Caco-2 (cell line): ENCODE measurements at regions not wholly inside any gene's neighbourhood (a gene's known extent, or its start where the extent isn't known, plus 50 kb on each side); places are given as distances from the start of the nearest gene placed in this dataset.

Experiments
- BruUV-seq: library from RNA; stranded (reverse); fragments of 400-500 nt; replicated peaks from 2 replicates; lab custom pipeline; 2021; lab: Mats Ljungman, UMichigan
- CTCF ChIA-PET: fragments of 300-600 bp; sonication (Branson Sonifier 250); formaldehyde crosslinking; loops from one replicate; lab custom pipeline; 2022; ENCODE audit warnings: antibody characterized with exemption; lab: Charles Lee
- POLR2A ChIA-PET: fragments of 300-600 bp; sonication (Branson Sonifier 250); formaldehyde crosslinking; loops from one replicate; lab custom pipeline; 2022; ENCODE audit warnings: antibody characterized with exemption; lab: Charles Lee
- DNase-seq, 2 experiments: peaks; one replicate each; pipeline versions ENCODE4 v3.0.0 to v3.0.0-alpha.2; 2020 to 2022
- H3K27me3 ChIP-seq: replicated peaks from 2 replicates; pipeline ENCODE4 v1.6.0; 2011; ENCODE audit warnings: low read length; ENCODE audit not compliant: control insufficient read depth, insufficient read depth
- H3K36me3 ChIP-seq: 2 replicates; pipeline ENCODE4 v1.5.1; 2011; ENCODE audit warnings: low read length; ENCODE audit not compliant: control insufficient read depth, insufficient read depth
- H3K4me1 ChIP-seq: fragments of 250-450 bp; sonication (Bioruptor Pico); 2 replicates; pipeline ENCODE4 v1.5.1; 2020; ENCODE audit warnings: mild to moderate bottlenecking
- H3K4me3 ChIP-seq: 2 replicates; pipeline ENCODE4 v1.5.1; 2011; ENCODE audit warnings: low read depth, mild to moderate bottlenecking, control low read depth, low read length
- H3K9me3 ChIP-seq: fragments of 250-450 bp; sonication (Bioruptor Pico); 2 replicates; pipeline ENCODE4 v1.5.1; 2020; ENCODE audit warnings: mild to moderate bottlenecking, moderate library complexity
- H3K27ac Mint-ChIP-seq: one replicate; pipeline ENCODE4 v1.8.0; 2022; ENCODE audit warnings: mixed read lengths; ENCODE audit not compliant: unreplicated experiment
- H3K27me3 Mint-ChIP-seq: one replicate; pipeline ENCODE4 v1.8.0; 2022; ENCODE audit warnings: mixed read lengths; ENCODE audit not compliant: insufficient read depth, unreplicated experiment
- H3K36me3 Mint-ChIP-seq: one replicate; pipeline ENCODE4 v1.8.0; 2022; ENCODE audit warnings: mild to moderate bottlenecking, mixed read lengths; ENCODE audit not compliant: insufficient read depth, unreplicated experiment
- H3K4me1 Mint-ChIP-seq: one replicate; pipeline ENCODE4 v1.8.0; 2022; ENCODE audit warnings: low read depth, mixed read lengths; ENCODE audit not compliant: unreplicated experiment
- H3K4me3 Mint-ChIP-seq: one replicate; pipeline ENCODE4 v1.8.0; 2022; ENCODE audit warnings: mild to moderate bottlenecking, moderate library complexity, mixed read lengths; ENCODE audit not compliant: unreplicated experiment
- H3K9me3 Mint-ChIP-seq: one replicate; pipeline ENCODE4 v1.8.0; 2022; ENCODE audit warnings: mixed read lengths; ENCODE audit not compliant: unreplicated experiment
- CTCF ChIP-seq, 2 experiments: fragments of 200-600 bp in 1 of 2; IDR thresholded peaks; 1 replicate in 1 of 2; 2 replicates in 1 of 2; pipeline versions ENCODE4 v1.5.1 to v1.8.0; 2011 to 2022; ENCODE audit warnings: antibody characterized with exemption in 1 of 2, control low read depth in 1 of 2, inconsistent platforms in 1 of 2, low read depth in 1 of 2, low read length in 1 of 2, mild to moderate bottlenecking in 1 of 2, moderate library complexity in 1 of 2; ENCODE audit not compliant: insufficient read depth in 1 of 2, severe bottlenecking in 1 of 2, unreplicated experiment in 1 of 2
- intact Hi-C: fragments of 100-400 bp; cut with micrococcal nuclease; formaldehyde crosslinking; loops from one replicate; pipeline ENCODE4 v1.10.0; 2022; ENCODE audit not compliant: unreplicated experiment

DNA sequence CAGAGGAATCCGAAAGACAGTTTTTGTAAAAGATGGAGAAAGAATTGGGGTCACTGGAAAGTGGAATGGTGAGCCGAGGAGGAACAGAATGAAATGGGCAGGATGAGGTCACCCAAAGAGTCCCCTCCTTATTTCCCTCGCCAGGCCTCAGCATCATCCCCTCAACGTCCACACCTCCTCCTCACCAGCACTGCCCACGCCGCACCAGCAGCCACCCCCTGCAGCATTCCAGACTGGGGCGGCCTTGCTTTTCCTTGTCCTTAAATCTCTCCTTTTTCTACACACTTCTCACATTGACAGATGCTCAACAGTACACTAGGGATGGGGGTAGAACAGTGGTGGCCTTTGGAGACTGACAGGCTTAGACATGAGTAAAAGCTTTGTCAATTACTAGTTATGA lies 363.1 kb upstream of the NOX3 start:
- no peaks in the 10 kb centered on the region for H3K9me3 ChIP-seq
- ChIA-PET POLR2A (no interaction called here), CTCF (no interaction called here)
- intact Hi-C loops: no loop called here
- H3K27me3 Mint-ChIP-seq: peaks cover 10% of the 10 kb centered on the region
- no peaks in the 10 kb centered on the region for H3K27me3 ChIP-seq
- no peaks in the 10 kb centered on the region for H3K4me1 ChIP-seq
- no peaks in the 10 kb centered on the region for H3K36me3 Mint-ChIP-seq
- TF ChIP-seq CTCF (IDR thresholded peaks at IDR 0.05; ENCODE audit: insufficient read depth in 1 of 2, low read depth in 1 of 2, low read length in 1 of 2, severe bottlenecking in 1 of 2, unreplicated experiment in 1 of 2): no peak
- no peak overlapping the region for H3K27ac Mint-ChIP-seq
- H3K36me3 ChIP-seq: no peaks in the 10 kb centered on the region
- BruUV-seq: no TSS peak
- DNase-seq: no peak
- H3K4me1 Mint-ChIP-seq: no peaks in the 10 kb centered on the region
- H3K9me3 Mint-ChIP-seq: peaks cover 11% of the 10 kb centered on the region
- no peak overlapping the region for H3K4me3 Mint-ChIP-seq
- H3K4me3 ChIP-seq: no peak overlapping the region

DNA sequence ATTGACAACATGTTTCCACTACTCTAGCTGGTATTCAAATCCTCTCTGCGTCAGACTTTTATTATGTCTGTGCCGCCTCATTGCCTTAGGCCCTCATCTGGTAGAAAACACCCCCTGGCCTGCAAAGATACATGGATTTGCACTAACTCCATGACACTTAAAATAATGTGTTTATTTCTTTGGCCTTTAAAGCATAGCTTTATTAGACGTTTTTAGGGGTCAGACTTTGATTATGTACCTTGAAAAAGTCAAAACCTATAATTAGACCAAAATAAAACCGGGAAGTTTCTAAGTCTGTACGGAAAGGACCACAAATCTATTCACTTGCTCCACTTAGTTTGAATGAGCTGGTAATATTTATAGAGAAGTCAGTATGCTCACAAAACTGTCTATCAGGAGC lies 357.9 kb upstream of the NOX3 start:
- H3K4me3 ChIP-seq: no peak overlapping the region
- H3K9me3 ChIP-seq: no peaks in the 10 kb centered on the region
- Mint-ChIP-seq H3K27ac (no peak overlapping the region), H3K36me3 (no peaks in the 10 kb centered on the region), H3K4me1 (no peaks in the 10 kb centered on the region), H3K4me3 (no peak overlapping the region), H3K27me3 (peaks cover 4% of the 10 kb centered on the region), H3K9me3 (no peaks in the 10 kb centered on the region)
- no TSS peak for BruUV-seq
- CTCF ChIA-PET: interaction anchor here (0.7 kb wide), 1 partner anchor 36 kb away, joined by 3 read pairs; no protein-coding TSS in a partner anchor
- intact Hi-C loops: no loop called here
- H3K27me3 ChIP-seq: no peaks in the 10 kb centered on the region
- H3K36me3 ChIP-seq: no peaks in the 10 kb centered on the region
- no peaks in the 10 kb centered on the region for H3K4me1 ChIP-seq
- TF ChIP-seq CTCF (IDR thresholded peaks at IDR 0.05; ENCODE audit: insufficient read depth in 1 of 2, low read depth in 1 of 2, low read length in 1 of 2, severe bottlenecking in 1 of 2, unreplicated experiment in 1 of 2): no peak
- POLR2A ChIA-PET: no interaction called here
- DNase-seq: no peak

GRCh38 chr6:155807243-155807642 lies 351.6 kb upstream of the NOX3 start:
- ChIA-PET CTCF (no interaction called here), POLR2A (no interaction called here)
- no peaks in the 10 kb centered on the region for H3K9me3 ChIP-seq
- no peaks in the 10 kb centered on the region for H3K36me3 Mint-ChIP-seq
- no peak for TF ChIP-seq CTCF (IDR thresholded peaks at IDR 0.05; ENCODE audit: insufficient read depth in 1 of 2, low read depth in 1 of 2, low read length in 1 of 2, severe bottlenecking in 1 of 2, unreplicated experiment in 1 of 2)
- no peaks in the 10 kb centered on the region for H3K9me3 Mint-ChIP-seq
- DNase-seq: no peak
- no peaks in the 10 kb centered on the region for H3K27me3 Mint-ChIP-seq
- H3K27me3 ChIP-seq: no peaks in the 10 kb centered on the region
- no peak overlapping the region for H3K4me3 Mint-ChIP-seq
- H3K36me3 ChIP-seq: no peaks in the 10 kb centered on the region
- H3K4me1 Mint-ChIP-seq: no peaks in the 10 kb centered on the region
- no peaks in the 10 kb centered on the region for H3K4me1 ChIP-seq
- intact Hi-C loops: no loop called here
- H3K4me3 ChIP-seq: no peak overlapping the region
- no peak overlapping the region for H3K27ac Mint-ChIP-seq
- BruUV-seq: no TSS peak
